GM19455 (cell line): ENCODE measurements at regions not wholly inside any gene's neighbourhood (a gene's known extent, or its start where the extent isn't known, plus 50 kb on each side); places are given as distances from the start of the nearest gene placed in this dataset.
A peak's percentile ranks its signal among the peaks of the same experiment; 100 is the strongest.

ENCODE experiments used
- ATAC-seq: cut with Tn5 transposase; IDR thresholded peaks from one replicate; pipeline ENCODE4 v1.9.1; 2021; ENCODE audit not compliant: unreplicated experiment

GRCh38 chr10:108899670-108900069 is 1023.6 kb downstream of the XPNPEP1 start:
- ATAC-seq = no peak

- peak; percentile 71 for ATAC-seq
Measured at GRCh38 chr10:108894402-108895301, 1028.7 kb downstream of the XPNPEP1 start.

- ATAC-seq = no peak
Measured at GRCh38 chr10:108877095-108877561, 1046.2 kb downstream of the XPNPEP1 start.

- ATAC-seq = no peak
Measured at GRCh38 chr10:108872854-108873253, 1050.5 kb downstream of the XPNPEP1 start.

- ATAC-seq = no peak
Measured at GRCh38 chr10:108868881-108869280, 1054.4 kb downstream of the XPNPEP1 start.

- ATAC-seq = no peak
Measured at GRCh38 chr10:108862676-108863350, 1060.5 kb downstream of the XPNPEP1 start.

- ATAC-seq = no peak
Measured at GRCh38 chr10:108861181-108861754, 1062.0 kb downstream of the XPNPEP1 start.

- ATAC-seq = peak; percentile 72
Measured at GRCh38 chr10:108852211-108852610, 1071.1 kb downstream of the XPNPEP1 start.

- peak; percentile 89 for ATAC-seq
Measured at GRCh38 chr10:108850138-108850854, 1073.0 kb downstream of the XPNPEP1 start.

- ATAC-seq = no peak
Measured at GRCh38 chr10:108849688-108850087, 1073.6 kb downstream of the XPNPEP1 start.

GRCh38 chr10:108849186-108849585 is 1074.1 kb downstream of the XPNPEP1 start:
- ATAC-seq = no peak

GRCh38 chr10:108848046-108848445 is 1075.3 kb downstream of the XPNPEP1 start:
- no peak for ATAC-seq

GRCh38 chr10:108840944-108841343 is 1082.4 kb downstream of the XPNPEP1 start:
- ATAC-seq = no peak

GRCh38 chr10:108836362-108836761 is 1086.9 kb downstream of the XPNPEP1 start:
- ATAC-seq = no peak

GRCh38 chr10:108822026-108822425 is 1101.3 kb downstream of the XPNPEP1 start:
- ATAC-seq = no peak

GRCh38 chr10:108819302-108819701 is 1104.0 kb downstream of the XPNPEP1 start:
- ATAC-seq = no peak

- no peak for ATAC-seq
Measured at GRCh38 chr10:108817584-108817983, 1105.7 kb downstream of the XPNPEP1 start.

GRCh38 chr10:108817135-108817534 is 1106.2 kb downstream of the XPNPEP1 start:
- ATAC-seq = no peak

GRCh38 chr10:108812906-108813305 is 1110.4 kb downstream of the XPNPEP1 start:
- no peak for ATAC-seq

GRCh38 chr10:108812296-108812695 is 1111.0 kb downstream of the XPNPEP1 start:
- ATAC-seq = no peak

- ATAC-seq = no peak
Measured at GRCh38 chr10:108808228-108808627, 1115.1 kb downstream of the XPNPEP1 start.
